H1 (cell line): ENCODE measurements at regions not wholly inside any gene's neighbourhood (a gene's known extent, or its start where the extent isn't known, plus 50 kb on each side); places are given as distances from the start of the nearest gene placed in this dataset.

Experiments used
- CTCF ChIA-PET: fragments of 300-600 bp; sonication (Branson Sonifier 250); formaldehyde crosslinking; loops from one replicate; lab custom pipeline; 2021; ENCODE audit not compliant: partially characterized antibody; lab: Charles Lee
- POLR2A ChIA-PET: fragments of 300-600 bp; sonication (Branson Sonifier 250); formaldehyde crosslinking; loops from one replicate; lab custom pipeline; 2021; ENCODE audit warnings: inconsistent platforms; ENCODE audit not compliant: partially characterized antibody; lab: Charles Lee
- DNase-seq, 2 experiments: peaks; one replicate each; pipeline versions ENCODE4 v3.0.0 to v3.0.0-alpha.2; 2010 to 2022; ENCODE audit warnings: low spot score in 2 of 2, low read depth in 1 of 2, mixed read lengths in 1 of 2
- FAIRE-seq: peaks from 2 replicates; lab custom pipeline; 2011; peaks lifted over from hg19 to GRCh38; lab: Jason Lieb, UNC
- H2AFZ ChIP-seq: 2 replicates; pipeline ENCODE4 v1.8.1; 2012; ENCODE audit warnings: low read length, inconsistent platforms
- H2AK5ac ChIP-seq: 2 replicates; pipeline ENCODE4 v1.6.1; 2013; ENCODE audit warnings: low read depth, low read length
- H2BK120ac ChIP-seq: replicated peaks from 2 replicates; pipeline ENCODE3; 2013; ENCODE audit warnings: low read depth, low read length, inconsistent platforms
- H2BK12ac ChIP-seq: 2 replicates; pipeline ENCODE4 v1.6.1; 2013; ENCODE audit warnings: low read depth, low read length
- H2BK15ac ChIP-seq: 2 replicates; pipeline ENCODE4 v1.6.1; 2013; ENCODE audit warnings: low read length
- H2BK20ac ChIP-seq: 2 replicates; pipeline ENCODE4 v1.6.1; 2013; ENCODE audit warnings: low read length
- H2BK5ac ChIP-seq: 2 replicates; pipeline ENCODE4 v1.6.1; 2013; ENCODE audit warnings: low read depth, low read length
- H3K14ac ChIP-seq: 2 replicates; pipeline ENCODE4 v1.6.1; 2013; ENCODE audit warnings: inconsistent platforms; ENCODE audit not compliant: insufficient read length
- H3K18ac ChIP-seq: 2 replicates; pipeline ENCODE4 v1.6.1; 2013; ENCODE audit warnings: low read length; ENCODE audit errors: extremely low read depth
- H3K23ac ChIP-seq: 2 replicates; pipeline ENCODE4 v1.6.1; 2013; ENCODE audit warnings: inconsistent platforms; ENCODE audit not compliant: insufficient read length
- H3K23me2 ChIP-seq: 2 replicates; pipeline ENCODE4 v1.6.1; 2013; ENCODE audit warnings: low read depth, low read length
- H3K27ac ChIP-seq: 2 replicates; pipeline ENCODE4 v1.6.1; 2011; ENCODE audit warnings: low read depth, low read length, inconsistent platforms
- H3K27me3 ChIP-seq, 4 experiments: replicated peaks in 1 of 4; 1 replicate in 1 of 4; 2 replicates in 3 of 4; pipeline versions ENCODE4 v1.6.1 to v1.8.1; 2011 to 2013; ENCODE audit warnings: low read length in 3 of 4, mild to moderate bottlenecking in 3 of 4, inconsistent platforms in 2 of 4, mixed read lengths in 2 of 4, moderate library complexity in 1 of 4; ENCODE audit not compliant: control insufficient read depth in 3 of 4, insufficient read depth in 3 of 4; ENCODE audit errors: extremely low read depth in 1 of 4
- H3K36me3 ChIP-seq, 4 experiments: 2 replicates each; pipeline versions ENCODE4 v1.6.1 to v1.8.1; 2011 to 2013; ENCODE audit warnings: mild to moderate bottlenecking in 4 of 4, low read length in 3 of 4, moderate library complexity in 2 of 4, control low read depth in 1 of 4, inconsistent platforms in 1 of 4; ENCODE audit not compliant: insufficient read depth in 4 of 4, control insufficient read depth in 2 of 4
- H3K4ac ChIP-seq: replicated peaks from 2 replicates; pipeline ENCODE3; 2013; ENCODE audit warnings: low read length, low read depth, mixed read lengths, inconsistent platforms; ENCODE audit not compliant: insufficient read length
- H3K4me1 ChIP-seq, 4 experiments: replicated peaks in 1 of 4; 1 replicate in 1 of 4; 2 replicates in 3 of 4; pipeline versions ENCODE4 v1.6.1 to v1.8.1; 2011 to 2013; ENCODE audit warnings: low read length in 3 of 4, inconsistent platforms in 2 of 4, mixed read lengths in 1 of 4; ENCODE audit not compliant: insufficient read depth in 4 of 4, control insufficient read depth in 3 of 4
- H3K4me2 ChIP-seq, 2 experiments: 2 replicates each; pipeline versions ENCODE4 v1.6.1 to v1.8.1; 2011 to 2013; ENCODE audit warnings: low read depth in 2 of 2, low read length in 2 of 2, control low read depth in 1 of 2, inconsistent platforms in 1 of 2, mild to moderate bottlenecking in 1 of 2; ENCODE audit not compliant: insufficient read depth in 1 of 2
- H3K4me3 ChIP-seq, 4 experiments: fragments of 200-600, 300-600 bp in 1 of 4; sonication (generic), shearing (Covaris generic), sonication (Bioruptor Twin) in 1 of 4; 2 replicates each; pipeline versions ENCODE4 v1.5.1 to v1.8.1; 2011 to 2016; ENCODE audit warnings: low read length in 4 of 4, low read depth in 3 of 4, control low read depth in 2 of 4, inconsistent platforms in 2 of 4, mild to moderate bottlenecking in 2 of 4, mixed read lengths in 1 of 4, moderate library complexity in 1 of 4; ENCODE audit not compliant: insufficient read depth in 2 of 4; ENCODE audit errors: extremely low read depth in 1 of 4
- H3K56ac ChIP-seq: replicated peaks from 2 replicates; pipeline ENCODE3; 2013; ENCODE audit warnings: low read depth, mild to moderate bottlenecking, mixed read lengths, low read length, inconsistent platforms; ENCODE audit not compliant: insufficient read length
- H3K79me1 ChIP-seq: 2 replicates; pipeline ENCODE4 v1.6.1; 2013; ENCODE audit warnings: low read depth, low read length, control low read depth
- H3K79me2 ChIP-seq, 2 experiments: 2 replicates each; pipeline versions ENCODE4 v1.6.1 to v1.8.1; 2012 to 2013; ENCODE audit warnings: low read length in 2 of 2, mild to moderate bottlenecking in 2 of 2, inconsistent platforms in 1 of 2; ENCODE audit not compliant: insufficient read depth in 2 of 2, control insufficient read depth in 1 of 2
- H3K9ac ChIP-seq, 4 experiments: replicated peaks in 1 of 4; 1 replicate in 1 of 4; 2 replicates in 3 of 4; pipeline versions ENCODE4 v1.6.1 to v1.8.1; 2011 to 2013; ENCODE audit warnings: low read depth in 3 of 4, low read length in 3 of 4, control low read depth in 2 of 4, mild to moderate bottlenecking in 2 of 4, moderate library complexity in 2 of 4, inconsistent platforms in 1 of 4; ENCODE audit errors: extremely low read depth in 1 of 4
- H3K9me3 ChIP-seq, 2 experiments: 2 replicates each; pipeline versions ENCODE4 v1.6.1 to v1.8.1; 2012 to 2013; ENCODE audit warnings: mild to moderate bottlenecking in 2 of 2, moderate library complexity in 2 of 2, control low read depth in 1 of 2, inconsistent platforms in 1 of 2, low read depth in 1 of 2, low read length in 1 of 2, mixed read lengths in 1 of 2; ENCODE audit not compliant: insufficient read depth in 2 of 2
- H4K20me1 ChIP-seq, 2 experiments: replicated peaks in 1 of 2; 2 replicates each; pipeline versions ENCODE3 to v1.8.1; 2011 to 2013; ENCODE audit warnings: inconsistent platforms in 2 of 2, low read length in 2 of 2, mild to moderate bottlenecking in 1 of 2; ENCODE audit not compliant: insufficient read depth in 2 of 2, control insufficient read depth in 1 of 2
- H4K5ac ChIP-seq: 2 replicates; pipeline ENCODE4 v1.6.1; 2013; ENCODE audit warnings: low read length, low read depth, mixed read lengths, inconsistent platforms; ENCODE audit not compliant: insufficient read length
- H4K8ac ChIP-seq: 2 replicates; pipeline ENCODE4 v1.8.0; 2013; ENCODE audit warnings: mild to moderate bottlenecking, moderate library complexity, low read length, inconsistent platforms; ENCODE audit not compliant: insufficient read depth; ENCODE audit errors: extremely low read depth
- H4K91ac ChIP-seq: replicated peaks from 2 replicates; pipeline ENCODE3; 2013; ENCODE audit warnings: low read length, mixed read lengths, inconsistent platforms; ENCODE audit not compliant: insufficient read length
- CEBPB ChIP-seq: IDR thresholded peaks from 2 replicates; pipeline ENCODE4 v1.6.1; 2012; ENCODE audit warnings: low read depth, low read length
- EGR1 ChIP-seq: IDR thresholded peaks from 2 replicates; pipeline ENCODE4 v1.6.1; 2011; ENCODE audit warnings: low read depth, low read length, borderline replicate concordance
- JUN ChIP-seq: IDR thresholded peaks from 2 replicates; pipeline ENCODE4 v1.6.1; 2011; ENCODE audit warnings: low read depth, mild to moderate bottlenecking, improper control_type of control experiment, low read length
- KDM5A ChIP-seq: fragments of 200-600 bp; IDR thresholded peaks from 2 replicates; pipeline ENCODE4 v1.7.1; 2012; ENCODE audit warnings: mild to moderate bottlenecking, low read length, inconsistent platforms, mixed read lengths
- NRF1 ChIP-seq: IDR thresholded peaks from 2 replicates; pipeline ENCODE4 v1.6.1; 2011; ENCODE audit warnings: mild to moderate bottlenecking, low read depth, low read length, improper control_type of control experiment
- RAD21 ChIP-seq, 2 experiments: IDR thresholded peaks in 1 of 2; conservative IDR thresholded peaks in 1 of 2; 2 replicates each; pipeline ENCODE4 v1.6.1; 2011; ENCODE audit warnings: low read depth in 2 of 2, low read length in 2 of 2, improper control_type of control experiment in 1 of 2, inconsistent platforms in 1 of 2, mild to moderate bottlenecking in 1 of 2, moderate library complexity in 1 of 2
- WGBS, 2 experiments: shearing (Covaris generic) in 1 of 2; methylation state at CpG; one replicate each; pipeline versions ENCODE4 v1.1.6 to v1.1.7; 2013 to 2015; ENCODE audit warnings: low lambda C conversion rate in 2 of 2, mixed read lengths in 2 of 2, inconsistent platforms in 1 of 2, low coverage in 1 of 2, missing lambda C conversion rate in 1 of 2; ENCODE audit not compliant: insufficient replicate concordance in 2 of 2, insufficient coverage in 1 of 2, insufficient read length in 1 of 2; ENCODE audit errors: extremely low coverage in 1 of 2, missing lambda C conversion rate in 1 of 2; 5-methylcytosine and 5-hydroxymethylcytosine counted together
- TF ChIP-seq, protein P1 (sequence below): IDR thresholded peaks from 2 replicates; pipeline ENCODE4 v1.6.1; 2011; ENCODE audit warnings: low read length, improper control_type of control experiment

DNA sequence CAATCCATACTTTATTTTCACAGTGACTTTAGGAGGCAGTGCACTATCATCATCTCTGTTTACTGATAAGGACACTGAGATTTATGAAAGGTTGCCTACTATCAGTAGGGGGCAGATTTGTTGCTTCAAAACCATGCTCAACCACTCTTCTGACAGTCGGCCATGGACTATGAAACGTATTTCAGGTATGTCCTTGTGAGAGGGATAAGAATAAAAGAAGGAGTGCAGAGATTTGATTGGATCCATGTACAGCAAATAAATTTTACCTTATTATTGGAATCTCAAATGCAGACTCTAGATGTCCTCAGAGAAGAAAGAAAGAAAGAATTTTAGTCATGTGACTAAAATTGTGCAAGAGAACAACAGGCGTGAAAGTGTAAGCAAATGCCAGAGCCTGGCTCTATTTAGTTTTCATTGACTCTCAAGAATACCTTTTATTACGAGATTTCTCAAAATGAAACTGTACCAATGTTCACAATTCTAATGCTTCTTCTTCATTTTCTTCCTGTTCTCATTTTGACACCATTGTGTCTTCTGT is 296.6 kb upstream of the RASA1 start:
- no peak for FAIRE-seq

More for the DNA sequence above, 296.6 kb upstream of the RASA1 start:
- WGBS, 2 experiments = 88% methylated on average over 4 of the region's 4 CpGs; no CpG with 5 or more reads in 1 of the 2 experiments
- Histone ChIP-seq H3K4me2 (no peak overlapping the region), H2BK120ac (no peak overlapping the region), H4K5ac (no peak overlapping the region), H3K79me2 (no peaks in the 10 kb centered on the region), H4K8ac (no peak overlapping the region), H4K91ac (no peak overlapping the region), H3K27ac (no peak overlapping the region), H4K20me1 (no peaks in the 10 kb centered on the region), H3K36me3 (no peaks in the 10 kb centered on the region), H3K9ac (no peak overlapping the region), H3K14ac (no peak overlapping the region), H3K27me3 (no peaks in the 10 kb centered on the region), H3K18ac (no peak overlapping the region), H3K23me2 (no peaks in the 10 kb centered on the region), H2BK5ac (no peak overlapping the region), H2BK15ac (no peak overlapping the region), H3K56ac (no peak overlapping the region), H3K79me1 (no peaks in the 10 kb centered on the region), H3K4me3 (no peak overlapping the region), H3K9me3 (no peaks in the 10 kb centered on the region), H3K4ac (no peak overlapping the region), H2AK5ac (no peak overlapping the region), H2AFZ (no peak overlapping the region), H3K4me1 (peaks cover 0 to 2% (median 0%) of the 10 kb centered on the region in 4 experiments; a peak in 1 of 7 replicates), H2BK20ac (no peak overlapping the region), H3K23ac (no peak overlapping the region), H2BK12ac (no peak overlapping the region)
- no peak for DNase-seq
- TF ChIP-seq JUN (no peak), RAD21 (IDR thresholded peaks at IDR 0.05 in 1 of 2, conservative IDR thresholded peaks at IDR 0.05 in 1 of 2; ENCODE audit: low read depth in 2 of 2, low read length in 2 of 2) (peak; percentile 23 to 34; a peak in 2 of 4 replicates), EGR1 (no peak), CEBPB (peak; percentile 24; the same call in 1 of the 2 replicates), NRF1 (no peak), KDM5A (no peak)
- TF ChIP-seq, protein P1, sequence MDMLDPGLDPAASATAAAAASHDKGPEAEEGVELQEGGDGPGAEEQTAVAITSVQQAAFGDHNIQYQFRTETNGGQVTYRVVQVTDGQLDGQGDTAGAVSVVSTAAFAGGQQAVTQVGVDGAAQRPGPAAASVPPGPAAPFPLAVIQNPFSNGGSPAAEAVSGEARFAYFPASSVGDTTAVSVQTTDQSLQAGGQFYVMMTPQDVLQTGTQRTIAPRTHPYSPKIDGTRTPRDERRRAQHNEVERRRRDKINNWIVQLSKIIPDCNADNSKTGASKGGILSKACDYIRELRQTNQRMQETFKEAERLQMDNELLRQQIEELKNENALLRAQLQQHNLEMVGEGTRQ = no peak
- CTCF ChIA-PET = interaction anchor here (0.7 to 1.7 kb wide), 7 partner anchors 10 to 93 kb away, joined by 3 to 12 read pairs (median 5); no protein-coding TSS in a partner anchor
- POLR2A ChIA-PET = no interaction called here
